Smooth muscle cell (in vitro differentiated cells): ENCODE measurements at regions not wholly inside any gene's neighbourhood (a gene's known extent, or its start where the extent isn't known, plus 50 kb on each side); places are given as distances from the start of the nearest gene placed in this dataset.

Experiments
- DNase-seq: peaks from one replicate; lab custom pipeline; 2025; ENCODE audit not compliant: unreplicated experiment; lab: John Stamatoyannopoulos, UW
- H2AFZ ChIP-seq: fragments of 200-600 bp; sonication (generic); 2 replicates; pipeline ENCODE4 v1.6.0; 2016; ENCODE audit warnings: antibody characterized with exemption, low read depth, mild to moderate bottlenecking
- H3F3A ChIP-seq: fragments of 200-600 bp; sonication (generic); 2 replicates; pipeline ENCODE4 v1.6.0; 2017; ENCODE audit warnings: antibody characterized with exemption, low read depth
- H3K27ac ChIP-seq: fragments of 200-600 bp; sonication (generic); 2 replicates; pipeline ENCODE4 v1.5.1; 2016; ENCODE audit warnings: low read depth, mild to moderate bottlenecking
- H3K27me3 ChIP-seq: fragments of 200-600 bp; sonication (generic); 2 replicates; pipeline ENCODE4 v1.6.1; 2016; ENCODE audit warnings: low read depth, mild to moderate bottlenecking
- H3K36me3 ChIP-seq: fragments of 200-600 bp; sonication (generic); 2 replicates; pipeline ENCODE4 v1.5.1; 2016; ENCODE audit warnings: low read depth
- H3K4me1 ChIP-seq: fragments of 200-600 bp; sonication (generic); 2 replicates; pipeline ENCODE4 v1.5.1; 2016; ENCODE audit warnings: low read depth
- H3K4me2 ChIP-seq: fragments of 200-600 bp; sonication (generic); 2 replicates; pipeline ENCODE4 v1.6.0; 2016; ENCODE audit warnings: mild to moderate bottlenecking
- H3K4me3 ChIP-seq: fragments of 200-600 bp; sonication (generic); 2 replicates; pipeline ENCODE4 v1.5.1; 2016; ENCODE audit warnings: mild to moderate bottlenecking
- H3K79me2 ChIP-seq: fragments of 200-600 bp; sonication (generic); 2 replicates; pipeline ENCODE4 v1.6.0; 2016; ENCODE audit warnings: low read depth, mild to moderate bottlenecking
- H3K9ac ChIP-seq: fragments of 200-600 bp; sonication (generic); 2 replicates; pipeline ENCODE4 v1.6.0; 2016; ENCODE audit warnings: low read depth
- H3K9me3 ChIP-seq: fragments of 200-600 bp; sonication (generic); replicated peaks from 2 replicates; pipeline ENCODE4 v1.5.1; 2016; ENCODE audit warnings: low read depth
- H4K20me1 ChIP-seq: fragments of 200-600 bp; sonication (generic); 2 replicates; pipeline ENCODE4 v1.6.0; 2016; ENCODE audit warnings: low read depth
- WGBS: methylation state at CpG from one replicate; pipeline ENCODE4 v1.1.7; 2016; ENCODE audit warnings: low lambda C conversion rate; 5-methylcytosine and 5-hydroxymethylcytosine counted together
- TF ChIP-seq, protein P1 (sequence below): fragments of 200-600 bp; sonication (generic); IDR thresholded peaks from 2 replicates; pipeline ENCODE4 v1.5.1; 2017; ENCODE audit warnings: borderline replicate concordance, mild to moderate bottlenecking, antibody characterized with exemption; ENCODE audit not compliant: insufficient read depth, poor library complexity, severe bottlenecking

- no peaks in the 10 kb centered on the region for H3K9me3 ChIP-seq
- 93% methylated on average over 3 of the region's 3 CpGs for WGBS
- H3K27ac ChIP-seq, result no peak overlapping the region
- TF ChIP-seq, protein P1, sequence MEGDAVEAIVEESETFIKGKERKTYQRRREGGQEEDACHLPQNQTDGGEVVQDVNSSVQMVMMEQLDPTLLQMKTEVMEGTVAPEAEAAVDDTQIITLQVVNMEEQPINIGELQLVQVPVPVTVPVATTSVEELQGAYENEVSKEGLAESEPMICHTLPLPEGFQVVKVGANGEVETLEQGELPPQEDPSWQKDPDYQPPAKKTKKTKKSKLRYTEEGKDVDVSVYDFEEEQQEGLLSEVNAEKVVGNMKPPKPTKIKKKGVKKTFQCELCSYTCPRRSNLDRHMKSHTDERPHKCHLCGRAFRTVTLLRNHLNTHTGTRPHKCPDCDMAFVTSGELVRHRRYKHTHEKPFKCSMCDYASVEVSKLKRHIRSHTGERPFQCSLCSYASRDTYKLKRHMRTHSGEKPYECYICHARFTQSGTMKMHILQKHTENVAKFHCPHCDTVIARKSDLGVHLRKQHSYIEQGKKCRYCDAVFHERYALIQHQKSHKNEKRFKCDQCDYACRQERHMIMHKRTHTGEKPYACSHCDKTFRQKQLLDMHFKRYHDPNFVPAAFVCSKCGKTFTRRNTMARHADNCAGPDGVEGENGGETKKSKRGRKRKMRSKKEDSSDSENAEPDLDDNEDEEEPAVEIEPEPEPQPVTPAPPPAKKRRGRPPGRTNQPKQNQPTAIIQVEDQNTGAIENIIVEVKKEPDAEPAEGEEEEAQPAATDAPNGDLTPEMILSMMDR, result no peak
- no peaks in the 10 kb centered on the region for H3K36me3 ChIP-seq
- H4K20me1 ChIP-seq, result no peaks in the 10 kb centered on the region
- no peak overlapping the region for H3K4me3 ChIP-seq
- no peaks in the 10 kb centered on the region for H3K79me2 ChIP-seq
- H3K4me1 ChIP-seq, result no peaks in the 10 kb centered on the region
- no peak overlapping the region for H2AFZ ChIP-seq
- no peaks in the 10 kb centered on the region for H3F3A ChIP-seq
- no peak overlapping the region for H3K4me2 ChIP-seq
- no peak for DNase-seq
- peaks cover 6% of the 10 kb centered on the region for H3K27me3 ChIP-seq
- H3K9ac ChIP-seq, result no peak overlapping the region
Observed at GRCh38 chr4:59869056-59869455, 1331.1 kb upstream of the ADGRL3 start.

GRCh38 chr4:59869559-59869958, 1330.6 kb upstream of the ADGRL3 start:
- peaks cover 6% of the 10 kb centered on the region for H3K27me3 ChIP-seq
- 98% methylated on average over 3 of the region's 3 CpGs for WGBS
- DNase-seq, result no peak
- H3K9me3 ChIP-seq, result no peaks in the 10 kb centered on the region
- no peak overlapping the region for H3K4me3 ChIP-seq
- TF ChIP-seq, protein P1, result no peak
- H2AFZ ChIP-seq, result no peak overlapping the region
- no peaks in the 10 kb centered on the region for H3K36me3 ChIP-seq
- no peak overlapping the region for H3K4me2 ChIP-seq
- H3K79me2 ChIP-seq, result no peaks in the 10 kb centered on the region
- no peaks in the 10 kb centered on the region for H3F3A ChIP-seq
- H3K4me1 ChIP-seq, result no peaks in the 10 kb centered on the region
- no peak overlapping the region for H3K27ac ChIP-seq
- H4K20me1 ChIP-seq, result no peaks in the 10 kb centered on the region
- no peak overlapping the region for H3K9ac ChIP-seq

- H3K27me3 ChIP-seq, result no peaks in the 10 kb centered on the region
- H3K9me3 ChIP-seq, result no peaks in the 10 kb centered on the region
- H3F3A ChIP-seq, result no peaks in the 10 kb centered on the region
- H2AFZ ChIP-seq, result no peak overlapping the region
- no peak overlapping the region for H3K9ac ChIP-seq
- H3K4me1 ChIP-seq, result no peaks in the 10 kb centered on the region
- no peak overlapping the region for H3K27ac ChIP-seq
- no peaks in the 10 kb centered on the region for H4K20me1 ChIP-seq
- H3K79me2 ChIP-seq, result no peaks in the 10 kb centered on the region
- no peaks in the 10 kb centered on the region for H3K36me3 ChIP-seq
- H3K4me3 ChIP-seq, result no peak overlapping the region
- DNase-seq, result no peak
- H3K4me2 ChIP-seq, result no peak overlapping the region
- TF ChIP-seq, protein P1, result no peak
Observed at GRCh38 chr4:59881632-59882031, 1318.5 kb upstream of the ADGRL3 start.

GRCh38 chr4:59904331-59904730, 1295.8 kb upstream of the ADGRL3 start:
- TF ChIP-seq, protein P1, result no peak
- H3K4me2 ChIP-seq, result no peak overlapping the region
- no peak overlapping the region for H3K4me3 ChIP-seq
- no peak overlapping the region for H3K27ac ChIP-seq
- H2AFZ ChIP-seq, result no peak overlapping the region
- no peaks in the 10 kb centered on the region for H3K79me2 ChIP-seq
- no peaks in the 10 kb centered on the region for H3K27me3 ChIP-seq
- 61% methylated on average over 3 of the region's 3 CpGs for WGBS
- H3K9ac ChIP-seq, result no peak overlapping the region
- H4K20me1 ChIP-seq, result no peaks in the 10 kb centered on the region
- DNase-seq, result no peak
- no peaks in the 10 kb centered on the region for H3K36me3 ChIP-seq
- no peaks in the 10 kb centered on the region for H3F3A ChIP-seq
- no peaks in the 10 kb centered on the region for H3K9me3 ChIP-seq
- H3K4me1 ChIP-seq, result no peaks in the 10 kb centered on the region
